ENCODE measurements at regions not wholly inside any gene's neighbourhood (a gene's known extent, or its start where the extent isn't known, plus 50 kb on each side); places are given as distances from the start of the nearest gene placed in this dataset.

DNA sequence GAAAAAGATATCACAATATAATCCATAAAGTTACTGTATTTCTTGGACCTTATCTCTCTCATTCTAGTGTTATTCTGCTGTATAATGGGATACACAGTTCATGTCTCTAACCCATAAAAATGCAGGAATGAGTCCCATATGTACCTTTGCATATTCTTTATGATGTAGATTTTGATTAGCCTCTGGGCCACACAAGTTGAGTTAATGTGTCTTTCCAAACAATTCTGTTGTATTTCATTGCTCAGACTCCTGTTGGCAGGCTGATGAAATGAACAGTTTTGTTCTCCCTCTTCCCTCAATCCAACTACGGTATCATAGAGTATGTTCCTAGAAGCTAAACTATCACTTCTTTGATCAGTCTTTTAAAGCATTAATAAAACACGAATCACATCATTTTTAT lies 113.2 kb upstream of the SATB2 start:
- TF ChIP-seq, protein P1, sequence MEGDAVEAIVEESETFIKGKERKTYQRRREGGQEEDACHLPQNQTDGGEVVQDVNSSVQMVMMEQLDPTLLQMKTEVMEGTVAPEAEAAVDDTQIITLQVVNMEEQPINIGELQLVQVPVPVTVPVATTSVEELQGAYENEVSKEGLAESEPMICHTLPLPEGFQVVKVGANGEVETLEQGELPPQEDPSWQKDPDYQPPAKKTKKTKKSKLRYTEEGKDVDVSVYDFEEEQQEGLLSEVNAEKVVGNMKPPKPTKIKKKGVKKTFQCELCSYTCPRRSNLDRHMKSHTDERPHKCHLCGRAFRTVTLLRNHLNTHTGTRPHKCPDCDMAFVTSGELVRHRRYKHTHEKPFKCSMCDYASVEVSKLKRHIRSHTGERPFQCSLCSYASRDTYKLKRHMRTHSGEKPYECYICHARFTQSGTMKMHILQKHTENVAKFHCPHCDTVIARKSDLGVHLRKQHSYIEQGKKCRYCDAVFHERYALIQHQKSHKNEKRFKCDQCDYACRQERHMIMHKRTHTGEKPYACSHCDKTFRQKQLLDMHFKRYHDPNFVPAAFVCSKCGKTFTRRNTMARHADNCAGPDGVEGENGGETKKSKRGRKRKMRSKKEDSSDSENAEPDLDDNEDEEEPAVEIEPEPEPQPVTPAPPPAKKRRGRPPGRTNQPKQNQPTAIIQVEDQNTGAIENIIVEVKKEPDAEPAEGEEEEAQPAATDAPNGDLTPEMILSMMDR (IDR thresholded peaks at IDR 0.05) = no peak
- TF ChIP-seq POLR2A (IDR thresholded peaks at IDR 0.05; ENCODE audit: low read length) (no peak), MYC (IDR thresholded peaks at IDR 0.05; ENCODE audit: borderline replicate concordance, low read length) (no peak), NFE2L2 (conservative IDR thresholded peaks at IDR 0.05; ENCODE audit: low read length) (no peak), HDAC2 (IDR thresholded peaks at IDR 0.05) (no peak), EP300 (IDR thresholded peaks at IDR 0.05) (no peak), FOSL2 (IDR thresholded peaks at IDR 0.05) (no peak), FOSL2 (CRISPR knock-in tag; IDR thresholded peaks at IDR 0.05) (no peak), CEBPB (IDR thresholded peaks at IDR 0.05) (no peak), EHMT2 (IDR thresholded peaks at IDR 0.05; ENCODE audit: low read depth) (no peak), SMC3 (IDR thresholded peaks at IDR 0.05) (no peak)
- TF ChIP-seq, protein P2, sequence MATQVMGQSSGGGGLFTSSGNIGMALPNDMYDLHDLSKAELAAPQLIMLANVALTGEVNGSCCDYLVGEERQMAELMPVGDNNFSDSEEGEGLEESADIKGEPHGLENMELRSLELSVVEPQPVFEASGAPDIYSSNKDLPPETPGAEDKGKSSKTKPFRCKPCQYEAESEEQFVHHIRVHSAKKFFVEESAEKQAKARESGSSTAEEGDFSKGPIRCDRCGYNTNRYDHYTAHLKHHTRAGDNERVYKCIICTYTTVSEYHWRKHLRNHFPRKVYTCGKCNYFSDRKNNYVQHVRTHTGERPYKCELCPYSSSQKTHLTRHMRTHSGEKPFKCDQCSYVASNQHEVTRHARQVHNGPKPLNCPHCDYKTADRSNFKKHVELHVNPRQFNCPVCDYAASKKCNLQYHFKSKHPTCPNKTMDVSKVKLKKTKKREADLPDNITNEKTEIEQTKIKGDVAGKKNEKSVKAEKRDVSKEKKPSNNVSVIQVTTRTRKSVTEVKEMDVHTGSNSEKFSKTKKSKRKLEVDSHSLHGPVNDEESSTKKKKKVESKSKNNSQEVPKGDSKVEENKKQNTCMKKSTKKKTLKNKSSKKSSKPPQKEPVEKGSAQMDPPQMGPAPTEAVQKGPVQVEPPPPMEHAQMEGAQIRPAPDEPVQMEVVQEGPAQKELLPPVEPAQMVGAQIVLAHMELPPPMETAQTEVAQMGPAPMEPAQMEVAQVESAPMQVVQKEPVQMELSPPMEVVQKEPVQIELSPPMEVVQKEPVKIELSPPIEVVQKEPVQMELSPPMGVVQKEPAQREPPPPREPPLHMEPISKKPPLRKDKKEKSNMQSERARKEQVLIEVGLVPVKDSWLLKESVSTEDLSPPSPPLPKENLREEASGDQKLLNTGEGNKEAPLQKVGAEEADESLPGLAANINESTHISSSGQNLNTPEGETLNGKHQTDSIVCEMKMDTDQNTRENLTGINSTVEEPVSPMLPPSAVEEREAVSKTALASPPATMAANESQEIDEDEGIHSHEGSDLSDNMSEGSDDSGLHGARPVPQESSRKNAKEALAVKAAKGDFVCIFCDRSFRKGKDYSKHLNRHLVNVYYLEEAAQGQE (IDR thresholded peaks at IDR 0.05) = no peak
- TF ChIP-seq, protein P3, sequence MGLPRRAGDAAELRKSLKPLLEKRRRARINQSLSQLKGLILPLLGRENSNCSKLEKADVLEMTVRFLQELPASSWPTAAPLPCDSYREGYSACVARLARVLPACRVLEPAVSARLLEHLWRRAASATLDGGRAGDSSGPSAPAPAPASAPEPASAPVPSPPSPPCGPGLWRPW (IDR thresholded peaks at IDR 0.05) = no peak

Data from A549 (cell line).